H1 (cell line): ENCODE measurements at regions not wholly inside any gene's neighbourhood (a gene's known extent, or its start where the extent isn't known, plus 50 kb on each side); places are given as distances from the start of the nearest gene placed in this dataset.

Experiments used
- CTCF ChIA-PET: fragments of 300-600 bp; sonication (Branson Sonifier 250); formaldehyde crosslinking; loops from one replicate; lab custom pipeline; 2021; ENCODE audit not compliant: partially characterized antibody; lab: Charles Lee
- POLR2A ChIA-PET: fragments of 300-600 bp; sonication (Branson Sonifier 250); formaldehyde crosslinking; loops from one replicate; lab custom pipeline; 2021; ENCODE audit warnings: inconsistent platforms; ENCODE audit not compliant: partially characterized antibody; lab: Charles Lee
- DNase-seq, 2 experiments: peaks; one replicate each; pipeline versions ENCODE4 v3.0.0 to v3.0.0-alpha.2; 2010 to 2022; ENCODE audit warnings: low spot score in 2 of 2, low read depth in 1 of 2, mixed read lengths in 1 of 2
- FAIRE-seq: peaks from 2 replicates; lab custom pipeline; 2011; peaks lifted over from hg19 to GRCh38; lab: Jason Lieb, UNC
- H2AFZ ChIP-seq: 2 replicates; pipeline ENCODE4 v1.8.1; 2012; ENCODE audit warnings: low read length, inconsistent platforms
- H2AK5ac ChIP-seq: 2 replicates; pipeline ENCODE4 v1.6.1; 2013; ENCODE audit warnings: low read depth, low read length
- H2BK120ac ChIP-seq: replicated peaks from 2 replicates; pipeline ENCODE3; 2013; ENCODE audit warnings: low read depth, low read length, inconsistent platforms
- H2BK12ac ChIP-seq: 2 replicates; pipeline ENCODE4 v1.6.1; 2013; ENCODE audit warnings: low read depth, low read length
- H2BK15ac ChIP-seq: 2 replicates; pipeline ENCODE4 v1.6.1; 2013; ENCODE audit warnings: low read length
- H2BK20ac ChIP-seq: 2 replicates; pipeline ENCODE4 v1.6.1; 2013; ENCODE audit warnings: low read length
- H2BK5ac ChIP-seq: 2 replicates; pipeline ENCODE4 v1.6.1; 2013; ENCODE audit warnings: low read depth, low read length
- H3K14ac ChIP-seq: 2 replicates; pipeline ENCODE4 v1.6.1; 2013; ENCODE audit warnings: inconsistent platforms; ENCODE audit not compliant: insufficient read length
- H3K18ac ChIP-seq: 2 replicates; pipeline ENCODE4 v1.6.1; 2013; ENCODE audit warnings: low read length; ENCODE audit errors: extremely low read depth
- H3K23ac ChIP-seq: 2 replicates; pipeline ENCODE4 v1.6.1; 2013; ENCODE audit warnings: inconsistent platforms; ENCODE audit not compliant: insufficient read length
- H3K23me2 ChIP-seq: 2 replicates; pipeline ENCODE4 v1.6.1; 2013; ENCODE audit warnings: low read depth, low read length
- H3K27ac ChIP-seq: 2 replicates; pipeline ENCODE4 v1.6.1; 2011; ENCODE audit warnings: low read depth, low read length, inconsistent platforms
- H3K27me3 ChIP-seq, 4 experiments: replicated peaks in 1 of 4; 1 replicate in 1 of 4; 2 replicates in 3 of 4; pipeline versions ENCODE4 v1.6.1 to v1.8.1; 2011 to 2013; ENCODE audit warnings: low read length in 3 of 4, mild to moderate bottlenecking in 3 of 4, inconsistent platforms in 2 of 4, mixed read lengths in 2 of 4, moderate library complexity in 1 of 4; ENCODE audit not compliant: control insufficient read depth in 3 of 4, insufficient read depth in 3 of 4; ENCODE audit errors: extremely low read depth in 1 of 4
- H3K36me3 ChIP-seq, 4 experiments: 2 replicates each; pipeline versions ENCODE4 v1.6.1 to v1.8.1; 2011 to 2013; ENCODE audit warnings: mild to moderate bottlenecking in 4 of 4, low read length in 3 of 4, moderate library complexity in 2 of 4, control low read depth in 1 of 4, inconsistent platforms in 1 of 4; ENCODE audit not compliant: insufficient read depth in 4 of 4, control insufficient read depth in 2 of 4
- H3K4ac ChIP-seq: replicated peaks from 2 replicates; pipeline ENCODE3; 2013; ENCODE audit warnings: low read length, low read depth, mixed read lengths, inconsistent platforms; ENCODE audit not compliant: insufficient read length
- H3K4me1 ChIP-seq, 4 experiments: replicated peaks in 1 of 4; 1 replicate in 1 of 4; 2 replicates in 3 of 4; pipeline versions ENCODE4 v1.6.1 to v1.8.1; 2011 to 2013; ENCODE audit warnings: low read length in 3 of 4, inconsistent platforms in 2 of 4, mixed read lengths in 1 of 4; ENCODE audit not compliant: insufficient read depth in 4 of 4, control insufficient read depth in 3 of 4
- H3K4me2 ChIP-seq, 2 experiments: 2 replicates each; pipeline versions ENCODE4 v1.6.1 to v1.8.1; 2011 to 2013; ENCODE audit warnings: low read depth in 2 of 2, low read length in 2 of 2, control low read depth in 1 of 2, inconsistent platforms in 1 of 2, mild to moderate bottlenecking in 1 of 2; ENCODE audit not compliant: insufficient read depth in 1 of 2
- H3K4me3 ChIP-seq, 4 experiments: fragments of 200-600, 300-600 bp in 1 of 4; sonication (generic), shearing (Covaris generic), sonication (Bioruptor Twin) in 1 of 4; 2 replicates each; pipeline versions ENCODE4 v1.5.1 to v1.8.1; 2011 to 2016; ENCODE audit warnings: low read length in 4 of 4, low read depth in 3 of 4, control low read depth in 2 of 4, inconsistent platforms in 2 of 4, mild to moderate bottlenecking in 2 of 4, mixed read lengths in 1 of 4, moderate library complexity in 1 of 4; ENCODE audit not compliant: insufficient read depth in 2 of 4; ENCODE audit errors: extremely low read depth in 1 of 4
- H3K56ac ChIP-seq: replicated peaks from 2 replicates; pipeline ENCODE3; 2013; ENCODE audit warnings: low read depth, mild to moderate bottlenecking, mixed read lengths, low read length, inconsistent platforms; ENCODE audit not compliant: insufficient read length
- H3K79me1 ChIP-seq: 2 replicates; pipeline ENCODE4 v1.6.1; 2013; ENCODE audit warnings: low read depth, low read length, control low read depth
- H3K79me2 ChIP-seq, 2 experiments: 2 replicates each; pipeline versions ENCODE4 v1.6.1 to v1.8.1; 2012 to 2013; ENCODE audit warnings: low read length in 2 of 2, mild to moderate bottlenecking in 2 of 2, inconsistent platforms in 1 of 2; ENCODE audit not compliant: insufficient read depth in 2 of 2, control insufficient read depth in 1 of 2
- H3K9ac ChIP-seq, 4 experiments: replicated peaks in 1 of 4; 1 replicate in 1 of 4; 2 replicates in 3 of 4; pipeline versions ENCODE4 v1.6.1 to v1.8.1; 2011 to 2013; ENCODE audit warnings: low read depth in 3 of 4, low read length in 3 of 4, control low read depth in 2 of 4, mild to moderate bottlenecking in 2 of 4, moderate library complexity in 2 of 4, inconsistent platforms in 1 of 4; ENCODE audit errors: extremely low read depth in 1 of 4
- H3K9me3 ChIP-seq, 2 experiments: 2 replicates each; pipeline versions ENCODE4 v1.6.1 to v1.8.1; 2012 to 2013; ENCODE audit warnings: mild to moderate bottlenecking in 2 of 2, moderate library complexity in 2 of 2, control low read depth in 1 of 2, inconsistent platforms in 1 of 2, low read depth in 1 of 2, low read length in 1 of 2, mixed read lengths in 1 of 2; ENCODE audit not compliant: insufficient read depth in 2 of 2
- H4K20me1 ChIP-seq, 2 experiments: replicated peaks in 1 of 2; 2 replicates each; pipeline versions ENCODE3 to v1.8.1; 2011 to 2013; ENCODE audit warnings: inconsistent platforms in 2 of 2, low read length in 2 of 2, mild to moderate bottlenecking in 1 of 2; ENCODE audit not compliant: insufficient read depth in 2 of 2, control insufficient read depth in 1 of 2
- H4K5ac ChIP-seq: 2 replicates; pipeline ENCODE4 v1.6.1; 2013; ENCODE audit warnings: low read length, low read depth, mixed read lengths, inconsistent platforms; ENCODE audit not compliant: insufficient read length
- H4K8ac ChIP-seq: 2 replicates; pipeline ENCODE4 v1.8.0; 2013; ENCODE audit warnings: mild to moderate bottlenecking, moderate library complexity, low read length, inconsistent platforms; ENCODE audit not compliant: insufficient read depth; ENCODE audit errors: extremely low read depth
- H4K91ac ChIP-seq: replicated peaks from 2 replicates; pipeline ENCODE3; 2013; ENCODE audit warnings: low read length, mixed read lengths, inconsistent platforms; ENCODE audit not compliant: insufficient read length
- ASH2L ChIP-seq: fragments of 200-600, 300-600 bp; sonication (generic); IDR thresholded peaks from one replicate; pipeline ENCODE4 v1.7.1; 2017; ENCODE audit warnings: low read length
- CBX5 ChIP-seq: fragments of 300-800, 300-1000 bp; sonication (generic); IDR thresholded peaks from 2 replicates; pipeline ENCODE4 v1.7.1; 2016; ENCODE audit warnings: antibody characterized with exemption, low read length, low read depth
- E2F6 ChIP-seq: IDR thresholded peaks from 2 replicates; pipeline ENCODE4 v1.6.1; 2012; ENCODE audit warnings: inconsistent platforms
- EZH2 ChIP-seq: fragments of 200-600 bp; sonication (generic); IDR thresholded peaks from 2 replicates; pipeline ENCODE4 v1.7.1; 2012; ENCODE audit warnings: low read depth, mild to moderate bottlenecking, moderate library complexity, low read length, inconsistent platforms; ENCODE audit not compliant: severe bottlenecking
- HDAC2 ChIP-seq, 2 experiments: fragments of 300-600 bp in 1 of 2; sonication (generic) in 1 of 2; IDR thresholded peaks; 2 replicates each; pipeline ENCODE4 v1.6.1; 2011 to 2012; ENCODE audit warnings: low read depth in 2 of 2, low read length in 2 of 2, mild to moderate bottlenecking in 2 of 2, moderate library complexity in 2 of 2, borderline replicate concordance in 1 of 2, inconsistent platforms in 1 of 2
- KDM5A ChIP-seq: fragments of 200-600 bp; IDR thresholded peaks from 2 replicates; pipeline ENCODE4 v1.7.1; 2012; ENCODE audit warnings: mild to moderate bottlenecking, low read length, inconsistent platforms, mixed read lengths
- MAX ChIP-seq: IDR thresholded peaks from 2 replicates; pipeline ENCODE4 v1.6.1; 2012; ENCODE audit warnings: inconsistent platforms
- RNF2 ChIP-seq: fragments of 200-900, 300-1000 bp; sonication (generic); IDR thresholded peaks from 2 replicates; pipeline ENCODE4 v1.7.1; 2016; ENCODE audit warnings: borderline replicate concordance, low read depth, mild to moderate bottlenecking, antibody characterized with exemption, low read length; ENCODE audit not compliant: poor library complexity, severe bottlenecking; ENCODE audit errors: missing control alignments
- SIRT6 ChIP-seq: IDR thresholded peaks from one replicate; pipeline ENCODE4 v1.7.1; 2012; ENCODE audit warnings: low read length, inconsistent platforms
- TAF1 ChIP-seq: IDR thresholded peaks from 2 replicates; pipeline ENCODE4 v1.6.1; 2011; ENCODE audit warnings: mild to moderate bottlenecking, low read depth, low read length
- TCF12 ChIP-seq: IDR thresholded peaks from 2 replicates; pipeline ENCODE4 v1.6.1; 2011; ENCODE audit warnings: low read depth, mild to moderate bottlenecking, low read length
- USF2 ChIP-seq: IDR thresholded peaks from 2 replicates; pipeline ENCODE4 v1.6.1; 2011; ENCODE audit warnings: low read length, improper control_type of control experiment
- WGBS, 2 experiments: shearing (Covaris generic) in 1 of 2; methylation state at CpG; one replicate each; pipeline versions ENCODE4 v1.1.6 to v1.1.7; 2013 to 2015; ENCODE audit warnings: low lambda C conversion rate in 2 of 2, mixed read lengths in 2 of 2, inconsistent platforms in 1 of 2, low coverage in 1 of 2, missing lambda C conversion rate in 1 of 2; ENCODE audit not compliant: insufficient replicate concordance in 2 of 2, insufficient coverage in 1 of 2, insufficient read length in 1 of 2; ENCODE audit errors: extremely low coverage in 1 of 2, missing lambda C conversion rate in 1 of 2; 5-methylcytosine and 5-hydroxymethylcytosine counted together

- Histone ChIP-seq H3K23ac (no peak overlapping the region), H3K4ac (no peak overlapping the region), H3K14ac (no peak overlapping the region), H4K8ac (no peak overlapping the region), H4K91ac (no peak overlapping the region), H4K20me1 (no peaks in the 10 kb centered on the region), H3K27ac (no peak overlapping the region), H3K4me3 (no peak overlapping the region), H3K9ac (no peak overlapping the region), H3K4me2 (no peak overlapping the region), H3K79me2 (no peaks in the 10 kb centered on the region), H2BK15ac (no peak overlapping the region), H2AFZ (no peak overlapping the region), H3K27me3 (no peaks in the 10 kb centered on the region), H3K23me2 (no peaks in the 10 kb centered on the region), H2BK20ac (no peak overlapping the region), H3K18ac (no peak overlapping the region), H3K9me3 (no peaks in the 10 kb centered on the region), H2BK5ac (no peak overlapping the region), H3K4me1 (no peaks in the 10 kb centered on the region; a peak in 1 of 7 replicates), H2BK12ac (no peak overlapping the region), H3K36me3 (no peaks in the 10 kb centered on the region), H2BK120ac (no peak overlapping the region), H2AK5ac (no peak overlapping the region)
- CTCF ChIA-PET = no interaction called here
- POLR2A ChIA-PET = no interaction called here
- WGBS, 2 experiments = 98% methylated on average over 3 of the region's 3 CpGs; no CpG with 5 or more reads in 1 of the 2 experiments
- no peak for DNase-seq
- no peak for FAIRE-seq
- TF ChIP-seq RNF2 (no peak), E2F6 (no peak), CBX5 (no peak), KDM5A (no peak), MAX (no peak), HDAC2 (IDR thresholded peaks at IDR 0.05; ENCODE audit: borderline replicate concordance in 1 of 2, low read depth in 2 of 2, low read length in 2 of 2) (no peak), ASH2L (no peak), EZH2 (no peak), USF2 (no peak), SIRT6 (no peak), TAF1 (no peak), TCF12 (no peak)
- TF ChIP-seq, all 59 proteins: peak for 0
- Histone ChIP-seq H3K79me1 (no peaks in the 10 kb centered on the region), H3K56ac (no peak overlapping the region), H4K5ac (no peak overlapping the region)
Observed at GRCh38 chr6:23184351-23184750, 615.0 kb downstream of the HDGFL1 start.
